ENCODE measurements at regions not wholly inside any gene's neighbourhood (a gene's known extent, or its start where the extent isn't known, plus 50 kb on each side); places are given as distances from the start of the nearest gene placed in this dataset.

DNA sequence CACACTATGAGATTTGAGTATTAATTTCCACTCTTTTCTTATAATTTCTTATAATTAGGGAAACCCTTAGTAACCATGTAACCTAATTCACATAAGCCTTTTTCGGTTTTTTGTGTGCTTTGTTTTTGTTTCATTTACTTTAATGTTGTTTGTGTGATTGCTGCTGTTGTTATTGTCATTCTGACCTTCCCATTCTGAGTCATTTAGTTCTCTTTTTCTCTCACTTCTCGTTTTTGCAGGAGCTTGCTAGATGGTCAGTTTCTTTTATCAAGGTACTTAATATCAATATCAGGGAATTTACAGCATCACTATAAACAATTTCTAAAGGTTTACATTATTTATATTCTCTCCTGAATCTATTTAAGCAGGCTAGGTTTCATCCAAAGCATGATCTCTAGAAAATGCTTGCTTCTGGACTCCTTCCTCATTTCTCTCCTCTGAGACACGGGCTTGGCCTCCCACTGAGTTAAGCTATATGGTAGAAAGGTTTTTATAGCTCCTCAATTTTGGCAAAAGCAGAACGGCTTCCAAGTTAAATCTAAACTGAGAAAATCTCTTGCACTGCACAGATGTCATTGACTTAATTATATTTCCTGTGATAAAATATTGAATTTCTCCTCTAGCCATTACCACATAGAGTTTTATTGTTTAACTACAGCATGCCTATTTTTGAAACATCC, 534.2 kb downstream of the NSUN3 start:
- Histone ChIP-seq H3K4me1 (no peaks in the 10 kb centered on the region), H3K27me3 (no peaks in the 10 kb centered on the region), H3K27ac (no peak overlapping the region), H3K4me3 (no peak overlapping the region), H3K9me3 (no peaks in the 10 kb centered on the region), H3K36me3 (no peaks in the 10 kb centered on the region)
- DNase-seq (ENCODE audit: low spot score in 2 of 2), result no peak
- 48% methylated on average over 4 of the region's 4 CpGs for whole genome bisulfite sequencing
- TF ChIP-seq EP300 (IDR thresholded peaks at IDR 0.05), result no peak
- TF ChIP-seq, protein P1, sequence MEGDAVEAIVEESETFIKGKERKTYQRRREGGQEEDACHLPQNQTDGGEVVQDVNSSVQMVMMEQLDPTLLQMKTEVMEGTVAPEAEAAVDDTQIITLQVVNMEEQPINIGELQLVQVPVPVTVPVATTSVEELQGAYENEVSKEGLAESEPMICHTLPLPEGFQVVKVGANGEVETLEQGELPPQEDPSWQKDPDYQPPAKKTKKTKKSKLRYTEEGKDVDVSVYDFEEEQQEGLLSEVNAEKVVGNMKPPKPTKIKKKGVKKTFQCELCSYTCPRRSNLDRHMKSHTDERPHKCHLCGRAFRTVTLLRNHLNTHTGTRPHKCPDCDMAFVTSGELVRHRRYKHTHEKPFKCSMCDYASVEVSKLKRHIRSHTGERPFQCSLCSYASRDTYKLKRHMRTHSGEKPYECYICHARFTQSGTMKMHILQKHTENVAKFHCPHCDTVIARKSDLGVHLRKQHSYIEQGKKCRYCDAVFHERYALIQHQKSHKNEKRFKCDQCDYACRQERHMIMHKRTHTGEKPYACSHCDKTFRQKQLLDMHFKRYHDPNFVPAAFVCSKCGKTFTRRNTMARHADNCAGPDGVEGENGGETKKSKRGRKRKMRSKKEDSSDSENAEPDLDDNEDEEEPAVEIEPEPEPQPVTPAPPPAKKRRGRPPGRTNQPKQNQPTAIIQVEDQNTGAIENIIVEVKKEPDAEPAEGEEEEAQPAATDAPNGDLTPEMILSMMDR (IDR thresholded peaks at IDR 0.05), result no peak
- TF ChIP-seq POLR2AphosphoS5 (IDR thresholded peaks at IDR 0.05), result no peak

GRCh38 chr3:94607778-94608177, 544.9 kb downstream of the NSUN3 start:
- Histone ChIP-seq H3K4me3 (no peak overlapping the region), H3K4me1 (no peaks in the 10 kb centered on the region), H3K27me3 (no peaks in the 10 kb centered on the region), H3K9me3 (no peaks in the 10 kb centered on the region), H3K27ac (no peak overlapping the region), H3K36me3 (no peaks in the 10 kb centered on the region)
- TF ChIP-seq, protein P1 (IDR thresholded peaks at IDR 0.05), result no peak
- TF ChIP-seq EP300 (IDR thresholded peaks at IDR 0.05), result no peak
- no peak for TF ChIP-seq POLR2A (IDR thresholded peaks at IDR 0.05)
- TF ChIP-seq POLR2AphosphoS5 (IDR thresholded peaks at IDR 0.05), result no peak
- WGBS, result 81% methylated on average over 2 of the region's 2 CpGs
- DNase-seq (ENCODE audit: low spot score in 2 of 2), result no peak

- no peak overlapping the region for H3K4me3 ChIP-seq
- H3K4me1 ChIP-seq, result no peaks in the 10 kb centered on the region
- H3K36me3 ChIP-seq, result no peaks in the 10 kb centered on the region
- H3K27ac ChIP-seq, result no peak overlapping the region
- H3K9me3 ChIP-seq, result no peaks in the 10 kb centered on the region
- TF ChIP-seq POLR2AphosphoS5 (IDR thresholded peaks at IDR 0.05) (no peak), POLR2A (IDR thresholded peaks at IDR 0.05) (no peak), EP300 (IDR thresholded peaks at IDR 0.05) (no peak)
- TF ChIP-seq, protein P1 (IDR thresholded peaks at IDR 0.05), result no peak
- WGBS, result 50% methylated on average over 3 of the region's 3 CpGs
- no peak for DNase-seq (ENCODE audit: low spot score in 2 of 2)
- no peaks in the 10 kb centered on the region for H3K27me3 ChIP-seq
Observed at GRCh38 chr3:94609908-94610307, 547.0 kb downstream of the NSUN3 start.

GRCh38 chr3:94611596-94611995, 548.7 kb downstream of the NSUN3 start:
- H3K4me1 ChIP-seq, result no peaks in the 10 kb centered on the region
- no peak overlapping the region for H3K4me3 ChIP-seq
- TF ChIP-seq, protein P1 (IDR thresholded peaks at IDR 0.05), result no peak
- no peak for TF ChIP-seq POLR2A (IDR thresholded peaks at IDR 0.05)
- TF ChIP-seq EP300 (IDR thresholded peaks at IDR 0.05), result no peak
- no peak for TF ChIP-seq POLR2AphosphoS5 (IDR thresholded peaks at IDR 0.05)
- no peaks in the 10 kb centered on the region for H3K9me3 ChIP-seq
- no peak overlapping the region for H3K27ac ChIP-seq
- no peak for DNase-seq (ENCODE audit: low spot score in 2 of 2)
- H3K36me3 ChIP-seq, result no peaks in the 10 kb centered on the region
- no peaks in the 10 kb centered on the region for H3K27me3 ChIP-seq
- WGBS, result 84% methylated on average over 5 of the region's 5 CpGs

DNA sequence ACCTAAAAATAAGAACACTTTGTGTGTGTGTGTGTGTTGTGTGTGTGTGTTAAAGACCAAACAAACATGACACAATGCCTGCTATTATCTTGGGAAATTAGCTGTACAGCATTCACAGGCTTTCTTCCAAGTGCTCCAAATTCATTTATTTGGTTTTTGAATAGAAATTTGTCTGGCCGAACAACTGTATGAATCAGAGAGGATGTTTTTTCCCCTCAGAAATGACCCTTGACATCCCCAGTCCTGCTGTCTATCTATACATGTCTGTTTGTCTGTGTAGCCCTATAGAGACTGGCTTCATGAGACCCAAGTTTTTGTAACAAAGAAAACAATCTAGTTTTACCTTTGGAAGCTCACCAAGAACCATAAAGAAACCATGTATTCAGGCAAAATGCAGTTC, 549.8 kb downstream of the NSUN3 start:
- Histone ChIP-seq H3K36me3 (no peaks in the 10 kb centered on the region), H3K27ac (no peak overlapping the region), H3K9me3 (no peaks in the 10 kb centered on the region), H3K4me1 (no peaks in the 10 kb centered on the region), H3K4me3 (no peak overlapping the region), H3K27me3 (no peaks in the 10 kb centered on the region)
- DNase-seq (ENCODE audit: low spot score in 2 of 2), result no peak
- no peak for TF ChIP-seq POLR2AphosphoS5 (IDR thresholded peaks at IDR 0.05)
- TF ChIP-seq, protein P1 (IDR thresholded peaks at IDR 0.05), result no peak
- TF ChIP-seq EP300 (IDR thresholded peaks at IDR 0.05), result no peak
- no peak for TF ChIP-seq POLR2A (IDR thresholded peaks at IDR 0.05)
- WGBS, result 70% methylated on average over 1 of the region's 1 CpG
